ENCODE measurements at regions not wholly inside any gene's neighbourhood (a gene's known extent, or its start where the extent isn't known, plus 50 kb on each side); places are given as distances from the start of the nearest gene placed in this dataset.

GRCh38 chr7:46715579-46715978 is 794.5 kb upstream of the IGFBP3 start:
- no peak for TF ChIP-seq POLR2A (IDR thresholded peaks at IDR 0.05; ENCODE audit: low read depth, low read length)
- no peak for TF ChIP-seq RBBP5 (conservative IDR thresholded peaks at IDR 0.05)
- TF ChIP-seq ZNF207 (IDR thresholded peaks at IDR 0.05; ENCODE audit: borderline replicate concordance): no peak
- TF ChIP-seq, protein P1, sequence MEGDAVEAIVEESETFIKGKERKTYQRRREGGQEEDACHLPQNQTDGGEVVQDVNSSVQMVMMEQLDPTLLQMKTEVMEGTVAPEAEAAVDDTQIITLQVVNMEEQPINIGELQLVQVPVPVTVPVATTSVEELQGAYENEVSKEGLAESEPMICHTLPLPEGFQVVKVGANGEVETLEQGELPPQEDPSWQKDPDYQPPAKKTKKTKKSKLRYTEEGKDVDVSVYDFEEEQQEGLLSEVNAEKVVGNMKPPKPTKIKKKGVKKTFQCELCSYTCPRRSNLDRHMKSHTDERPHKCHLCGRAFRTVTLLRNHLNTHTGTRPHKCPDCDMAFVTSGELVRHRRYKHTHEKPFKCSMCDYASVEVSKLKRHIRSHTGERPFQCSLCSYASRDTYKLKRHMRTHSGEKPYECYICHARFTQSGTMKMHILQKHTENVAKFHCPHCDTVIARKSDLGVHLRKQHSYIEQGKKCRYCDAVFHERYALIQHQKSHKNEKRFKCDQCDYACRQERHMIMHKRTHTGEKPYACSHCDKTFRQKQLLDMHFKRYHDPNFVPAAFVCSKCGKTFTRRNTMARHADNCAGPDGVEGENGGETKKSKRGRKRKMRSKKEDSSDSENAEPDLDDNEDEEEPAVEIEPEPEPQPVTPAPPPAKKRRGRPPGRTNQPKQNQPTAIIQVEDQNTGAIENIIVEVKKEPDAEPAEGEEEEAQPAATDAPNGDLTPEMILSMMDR (IDR thresholded peaks at IDR 0.05 in 2 of 3, conservative IDR thresholded peaks at IDR 0.05 in 1 of 3; ENCODE audit: control insufficient read depth in 2 of 3, extremely low read depth in 1 of 3, insufficient read depth in 1 of 3, low read depth in 3 of 3, low read length in 3 of 3): no peak
- no peak for TF ChIP-seq SP1 (IDR thresholded peaks at IDR 0.05; ENCODE audit: low read depth, low read length)
- TF ChIP-seq FOS (IDR thresholded peaks at IDR 0.05; ENCODE audit: borderline replicate concordance, extremely low read depth, insufficient read length): no peak
- TF ChIP-seq ZBTB33 (IDR thresholded peaks at IDR 0.05): no peak
- TF ChIP-seq, protein P2, sequence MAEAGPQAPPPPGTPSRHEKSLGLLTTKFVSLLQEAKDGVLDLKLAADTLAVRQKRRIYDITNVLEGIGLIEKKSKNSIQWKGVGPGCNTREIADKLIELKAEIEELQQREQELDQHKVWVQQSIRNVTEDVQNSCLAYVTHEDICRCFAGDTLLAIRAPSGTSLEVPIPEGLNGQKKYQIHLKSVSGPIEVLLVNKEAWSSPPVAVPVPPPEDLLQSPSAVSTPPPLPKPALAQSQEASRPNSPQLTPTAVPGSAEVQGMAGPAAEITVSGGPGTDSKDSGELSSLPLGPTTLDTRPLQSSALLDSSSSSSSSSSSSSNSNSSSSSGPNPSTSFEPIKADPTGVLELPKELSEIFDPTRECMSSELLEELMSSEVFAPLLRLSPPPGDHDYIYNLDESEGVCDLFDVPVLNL (IDR thresholded peaks at IDR 0.05; ENCODE audit: low read depth, low read length): no peak
- no peak for TF ChIP-seq ZNF24 (IDR thresholded peaks at IDR 0.05)
- TF ChIP-seq POLR2AphosphoS5 (IDR thresholded peaks at IDR 0.05; ENCODE audit: low read length): no peak
- no peak for TF ChIP-seq MTA3 (IDR thresholded peaks at IDR 0.05; ENCODE audit: borderline replicate concordance, low read length)
- TF ChIP-seq, protein P3, sequence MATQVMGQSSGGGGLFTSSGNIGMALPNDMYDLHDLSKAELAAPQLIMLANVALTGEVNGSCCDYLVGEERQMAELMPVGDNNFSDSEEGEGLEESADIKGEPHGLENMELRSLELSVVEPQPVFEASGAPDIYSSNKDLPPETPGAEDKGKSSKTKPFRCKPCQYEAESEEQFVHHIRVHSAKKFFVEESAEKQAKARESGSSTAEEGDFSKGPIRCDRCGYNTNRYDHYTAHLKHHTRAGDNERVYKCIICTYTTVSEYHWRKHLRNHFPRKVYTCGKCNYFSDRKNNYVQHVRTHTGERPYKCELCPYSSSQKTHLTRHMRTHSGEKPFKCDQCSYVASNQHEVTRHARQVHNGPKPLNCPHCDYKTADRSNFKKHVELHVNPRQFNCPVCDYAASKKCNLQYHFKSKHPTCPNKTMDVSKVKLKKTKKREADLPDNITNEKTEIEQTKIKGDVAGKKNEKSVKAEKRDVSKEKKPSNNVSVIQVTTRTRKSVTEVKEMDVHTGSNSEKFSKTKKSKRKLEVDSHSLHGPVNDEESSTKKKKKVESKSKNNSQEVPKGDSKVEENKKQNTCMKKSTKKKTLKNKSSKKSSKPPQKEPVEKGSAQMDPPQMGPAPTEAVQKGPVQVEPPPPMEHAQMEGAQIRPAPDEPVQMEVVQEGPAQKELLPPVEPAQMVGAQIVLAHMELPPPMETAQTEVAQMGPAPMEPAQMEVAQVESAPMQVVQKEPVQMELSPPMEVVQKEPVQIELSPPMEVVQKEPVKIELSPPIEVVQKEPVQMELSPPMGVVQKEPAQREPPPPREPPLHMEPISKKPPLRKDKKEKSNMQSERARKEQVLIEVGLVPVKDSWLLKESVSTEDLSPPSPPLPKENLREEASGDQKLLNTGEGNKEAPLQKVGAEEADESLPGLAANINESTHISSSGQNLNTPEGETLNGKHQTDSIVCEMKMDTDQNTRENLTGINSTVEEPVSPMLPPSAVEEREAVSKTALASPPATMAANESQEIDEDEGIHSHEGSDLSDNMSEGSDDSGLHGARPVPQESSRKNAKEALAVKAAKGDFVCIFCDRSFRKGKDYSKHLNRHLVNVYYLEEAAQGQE (IDR thresholded peaks at IDR 0.05; ENCODE audit: low read depth, low read length): no peak
- no peak for TF ChIP-seq MYC (IDR thresholded peaks at IDR 0.05; ENCODE audit: insufficient read depth, insufficient read length, insufficient replicate concordance, low read length, severe bottlenecking)
- no peak for TF ChIP-seq SRF (IDR thresholded peaks at IDR 0.05; ENCODE audit: low read depth in 2 of 2, low read length in 2 of 2)
